Loucy (cell line): ENCODE measurements at regions not wholly inside any gene's neighbourhood (a gene's known extent, or its start where the extent isn't known, plus 50 kb on each side); places are given as distances from the start of the nearest gene placed in this dataset.

Experiments used
- CTCF ChIP-seq: fragments of 200-600 bp; sonication (generic); conservative IDR thresholded peaks from 2 replicates; pipeline ENCODE4 v1.5.1; 2014; ENCODE audit warnings: mild to moderate bottlenecking, antibody characterized with exemption, low read length
- EZH2phosphoT487 ChIP-seq: fragments of 200-600 bp; IDR thresholded peaks from 2 replicates; pipeline ENCODE4 v1.6.1; 2018; ENCODE audit warnings: antibody characterized with exemption, mild to moderate bottlenecking, moderate library complexity, borderline replicate concordance

GRCh38 chr1:67514786-67515185 lies 84.6 kb upstream of the SERBP1 start:
- no peak for TF ChIP-seq CTCF
- TF ChIP-seq EZH2phosphoT487: no peak
